Uterus (tissue), 3 donors: ENCODE measurements at regions not wholly inside any gene's neighbourhood (a gene's known extent, or its start where the extent isn't known, plus 50 kb on each side); places are given as distances from the start of the nearest gene placed in this dataset.

Experiments used
- DNase-seq, 2 donors: peaks; one replicate each; pipeline ENCODE4 v3.0.0-alpha.2; 2019 to 2020
- H3K27ac ChIP-seq, 2 donors: fragments of 200-600 bp; sonication (generic); 1 replicate in 1 of 2; 2 replicates in 1 of 2; pipeline ENCODE4 v1.5.1; 2016 to 2018
- H3K27me3 ChIP-seq, 2 donors: fragments of 200-600 bp; sonication (generic); one replicate each; pipeline ENCODE4 v1.5.1; 2018 to 2019; ENCODE audit warnings: control low read depth in 1 of 2
- H3K36me3 ChIP-seq, 2 donors: fragments of 200-600 bp; sonication (generic); one replicate each; pipeline ENCODE4 v1.5.1; 2019; ENCODE audit warnings: control low read depth in 1 of 2
- H3K4me1 ChIP-seq, 2 donors: fragments of 200-600 bp; sonication (generic); one replicate each; pipeline ENCODE4 v1.5.1; 2018 to 2019; ENCODE audit warnings: control low read depth in 1 of 2
- H3K4me3 ChIP-seq, 2 donors: fragments of 200-600 bp; sonication (generic); 1 replicate in 1 of 2; 2 replicates in 1 of 2; pipeline ENCODE4 v1.5.1; 2018 to 2019; ENCODE audit warnings: mild to moderate bottlenecking in 1 of 2
- H3K9me3 ChIP-seq, 2 donors: fragments of 200-600 bp; sonication (generic); one replicate each; pipeline ENCODE4 v1.5.1; 2019; ENCODE audit warnings: control low read depth in 1 of 2
- CTCF ChIP-seq, 4 experiments: fragments of 200-600 bp in 2 of 4; fragments of 450-650 bp in 2 of 4; sonication (generic) in 2 of 4; IDR thresholded peaks; one replicate each; pipeline ENCODE4 v1.5.1; 2016 to 2019; ENCODE audit warnings: antibody characterized with exemption in 4 of 4, mild to moderate bottlenecking in 2 of 4, moderate library complexity in 1 of 4
- POLR2A ChIP-seq, 2 donors: fragments of 450-650 bp; IDR thresholded peaks; one replicate each; pipeline ENCODE4 v1.6.1; 2016; ENCODE audit warnings: antibody characterized with exemption in 2 of 2, mild to moderate bottlenecking in 1 of 2, moderate library complexity in 1 of 2
- intact Hi-C: fragments of 100-400 bp; cut with DNase I; formaldehyde crosslinking; loops from one replicate; pipeline ENCODE4 v1.15.1; 2023; ENCODE audit warnings: low total_unique reads
- donor health status: DM: yes; HTN: yes; CAD: no.

DNA sequence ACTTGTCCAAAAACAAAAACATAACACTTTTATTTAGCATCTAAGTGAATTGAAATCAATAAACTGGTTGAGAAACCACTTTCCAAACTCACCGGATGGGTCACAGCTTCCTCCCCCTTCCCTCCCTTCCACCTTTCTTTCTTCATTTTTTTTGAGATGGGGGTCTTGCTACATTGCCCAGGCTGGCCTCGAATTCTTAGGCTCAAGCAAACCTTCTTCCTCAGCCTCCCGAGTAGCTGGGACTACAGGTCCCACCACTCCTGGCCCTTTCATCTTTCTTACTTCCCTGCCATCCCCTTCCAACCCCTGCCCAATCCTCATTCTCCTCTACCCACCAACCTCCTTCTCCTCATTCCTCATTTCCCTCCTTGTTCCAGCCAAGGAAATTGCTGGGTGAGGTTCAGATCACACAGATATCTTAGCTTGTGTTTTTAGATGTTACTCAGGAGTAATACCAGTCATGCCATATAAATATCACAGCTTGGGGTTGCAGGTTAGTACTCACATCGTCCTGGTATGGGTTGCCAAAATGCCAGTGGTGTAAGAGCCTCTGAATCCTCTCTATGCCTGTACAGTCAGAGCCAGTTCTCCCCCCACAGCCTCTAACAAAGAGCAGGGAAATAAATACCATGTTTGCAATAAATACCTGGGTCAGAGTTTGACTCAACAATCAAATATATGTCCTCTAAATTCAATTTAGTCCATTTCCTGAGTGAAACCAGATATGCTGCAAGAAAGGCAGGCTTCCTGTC is 132.7 kb upstream of the NDUFV2 start:
- no peak overlapping the region for H3K27ac ChIP-seq
- H3K36me3 ChIP-seq: no peaks in the 10 kb centered on the region
- DNase-seq: no peak
- H3K9me3 ChIP-seq: no peaks in the 10 kb centered on the region
- no peaks in the 10 kb centered on the region for H3K27me3 ChIP-seq
- no peak for TF ChIP-seq POLR2A (IDR thresholded peaks at IDR 0.05)
- H3K4me3 ChIP-seq: no peak overlapping the region
- intact Hi-C loops: no loop called here
- H3K4me1 ChIP-seq: no peaks in the 10 kb centered on the region

GRCh38 chr18:8970843-8971242 is 131.7 kb upstream of the NDUFV2 start:
- TF ChIP-seq POLR2A (IDR thresholded peaks at IDR 0.05): no peak
- no peak for TF ChIP-seq CTCF (IDR thresholded peaks at IDR 0.05)
- Histone ChIP-seq H3K4me3 (no peak overlapping the region), H3K36me3 (no peaks in the 10 kb centered on the region), H3K9me3 (no peaks in the 10 kb centered on the region), H3K27ac (no peak overlapping the region), H3K27me3 (no peaks in the 10 kb centered on the region), H3K4me1 (no peaks in the 10 kb centered on the region)
- no peak for DNase-seq
- intact Hi-C loops: no loop called here

- H3K27ac ChIP-seq: no peak overlapping the region
- intact Hi-C loops: no loop called here
- no peaks in the 10 kb centered on the region for H3K9me3 ChIP-seq
- no peak for TF ChIP-seq CTCF (IDR thresholded peaks at IDR 0.05)
- TF ChIP-seq POLR2A (IDR thresholded peaks at IDR 0.05): no peak
- DNase-seq: no peak
- H3K27me3 ChIP-seq: no peaks in the 10 kb centered on the region
- H3K36me3 ChIP-seq: no peaks in the 10 kb centered on the region
- H3K4me1 ChIP-seq: no peaks in the 10 kb centered on the region
- H3K4me3 ChIP-seq: no peak overlapping the region
Measured at GRCh38 chr18:8972116-8972515, 130.4 kb upstream of the NDUFV2 start.

DNA sequence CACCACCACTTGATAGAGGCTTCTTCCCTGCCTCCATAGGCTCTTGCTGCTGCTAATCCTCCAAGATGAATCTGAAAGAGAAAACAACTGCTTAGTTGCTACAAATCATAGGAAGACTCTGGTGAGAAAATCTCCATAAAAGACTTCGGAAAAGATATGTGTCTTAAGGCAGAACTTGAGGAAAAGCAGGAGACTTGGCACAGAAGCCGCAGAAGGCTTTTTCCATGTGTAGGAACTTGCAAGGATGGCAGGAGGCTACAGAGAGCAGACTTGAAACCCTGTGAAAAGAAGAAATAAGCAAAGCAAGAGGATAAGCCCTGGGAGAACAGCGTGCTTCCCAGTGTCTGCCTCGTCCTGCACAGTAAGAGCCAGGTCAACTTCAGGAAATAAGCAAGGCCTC is 128.2 kb upstream of the NDUFV2 start:
- Histone ChIP-seq H3K4me1 (no peaks in the 10 kb centered on the region), H3K36me3 (no peaks in the 10 kb centered on the region), H3K27me3 (no peaks in the 10 kb centered on the region), H3K4me3 (no peak overlapping the region), H3K27ac (no peak overlapping the region), H3K9me3 (no peaks in the 10 kb centered on the region)
- intact Hi-C loops: no loop called here
- TF ChIP-seq CTCF (IDR thresholded peaks at IDR 0.05): no peak
- TF ChIP-seq POLR2A (IDR thresholded peaks at IDR 0.05): no peak
- DNase-seq: no peak

GRCh38 chr18:8974696-8975095 is 127.8 kb upstream of the NDUFV2 start:
- Histone ChIP-seq H3K4me1 (no peaks in the 10 kb centered on the region), H3K27me3 (no peaks in the 10 kb centered on the region), H3K36me3 (no peaks in the 10 kb centered on the region), H3K27ac (no peak overlapping the region), H3K4me3 (no peak overlapping the region), H3K9me3 (no peaks in the 10 kb centered on the region)
- no peak for DNase-seq
- intact Hi-C loops: no loop called here
- TF ChIP-seq CTCF (IDR thresholded peaks at IDR 0.05): no peak
- no peak for TF ChIP-seq POLR2A (IDR thresholded peaks at IDR 0.05)

- no peaks in the 10 kb centered on the region for H3K36me3 ChIP-seq
- no peaks in the 10 kb centered on the region for H3K4me1 ChIP-seq
- intact Hi-C loops: no loop called here
- no peak for DNase-seq
- no peak for TF ChIP-seq POLR2A (IDR thresholded peaks at IDR 0.05)
- TF ChIP-seq CTCF (IDR thresholded peaks at IDR 0.05): no peak
- H3K27ac ChIP-seq: no peak overlapping the region
- H3K9me3 ChIP-seq: no peaks in the 10 kb centered on the region
- no peak overlapping the region for H3K4me3 ChIP-seq
- no peaks in the 10 kb centered on the region for H3K27me3 ChIP-seq
Measured at GRCh38 chr18:8975624-8976023, 126.9 kb upstream of the NDUFV2 start.
